ENCODE measurements at regions not wholly inside any gene's neighbourhood (a gene's known extent, or its start where the extent isn't known, plus 50 kb on each side); places are given as distances from the start of the nearest gene placed in this dataset.

- no peak for DNase-seq (ENCODE audit: low read depth, low spot score)
These were observed 57.4 kb upstream of the MYCN start for GRCh38 chr2:15882761-15883497.

DNA sequence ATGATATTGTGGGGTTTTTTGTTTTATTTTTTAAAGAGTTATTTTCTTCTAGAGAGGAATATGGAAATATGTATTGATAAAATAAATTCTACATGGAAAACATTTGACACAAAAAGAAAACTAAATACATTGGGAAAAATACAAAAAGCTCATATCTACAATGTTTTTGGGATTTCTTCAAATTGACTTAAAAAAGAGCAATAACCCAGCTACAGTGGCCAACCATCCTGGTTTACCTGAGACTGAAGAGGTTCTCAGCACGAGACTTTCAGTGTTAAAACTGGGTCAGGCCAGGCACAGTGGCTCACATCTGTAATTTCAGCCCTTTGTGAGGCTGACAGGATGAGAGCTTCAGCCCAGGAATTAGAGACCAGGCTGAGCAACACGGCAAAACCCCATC, 56.7 kb upstream of the MYCN start:
- no peak for DNase-seq (ENCODE audit: low read depth, low spot score)

DNA sequence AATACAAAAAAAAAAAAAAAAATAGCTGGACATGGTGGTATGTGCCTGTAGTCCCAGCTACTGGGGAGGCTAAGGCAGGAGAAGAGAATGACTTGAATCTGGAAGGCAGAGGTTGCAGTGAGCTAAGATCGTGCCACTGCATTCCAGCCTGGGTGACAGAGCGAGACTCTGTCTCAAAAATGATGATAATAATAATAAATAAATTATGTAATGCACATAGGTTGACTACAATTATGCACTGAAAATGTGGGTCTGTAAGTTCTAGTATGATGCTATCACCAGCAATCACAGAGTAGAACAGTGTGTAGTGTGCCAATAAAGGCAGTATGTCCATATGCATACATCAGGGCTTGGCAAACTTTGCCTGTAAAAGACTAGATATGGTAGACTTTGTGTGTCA, 55.6 kb upstream of the MYCN start:
- no peak for DNase-seq (ENCODE audit: low read depth, low spot score)

GRCh38 chr2:15886231-15886630, 54.1 kb upstream of the MYCN start:
- DNase-seq (ENCODE audit: low read depth, low spot score): no peak

- no peak for DNase-seq (ENCODE audit: low read depth, low spot score)
These were observed 50.8 kb upstream of the MYCN start for GRCh38 chr2:15889442-15890123.

GRCh38 chr2:15890124-15890754, 50.1 kb upstream of the MYCN start:
- no peak for DNase-seq (ENCODE audit: low read depth, low spot score)
